HG02852 (cell line): ENCODE measurements at regions not wholly inside any gene's neighbourhood (a gene's known extent, or its start where the extent isn't known, plus 50 kb on each side); places are given as distances from the start of the nearest gene placed in this dataset.
A peak's percentile ranks its signal among the peaks of the same experiment; 100 is the strongest.
"Not testable (repeated sequence)": the region's sequence is repeated elsewhere in the genome, so short reads cannot be mapped to it uniquely, and the experiment has no call there.

Source experiments
- ATAC-seq: cut with Tn5 transposase; IDR thresholded peaks from one replicate; pipeline ENCODE4 v1.9.1; 2021; ENCODE audit warnings: mild to moderate bottlenecking, moderate library complexity; ENCODE audit not compliant: unreplicated experiment

DNA sequence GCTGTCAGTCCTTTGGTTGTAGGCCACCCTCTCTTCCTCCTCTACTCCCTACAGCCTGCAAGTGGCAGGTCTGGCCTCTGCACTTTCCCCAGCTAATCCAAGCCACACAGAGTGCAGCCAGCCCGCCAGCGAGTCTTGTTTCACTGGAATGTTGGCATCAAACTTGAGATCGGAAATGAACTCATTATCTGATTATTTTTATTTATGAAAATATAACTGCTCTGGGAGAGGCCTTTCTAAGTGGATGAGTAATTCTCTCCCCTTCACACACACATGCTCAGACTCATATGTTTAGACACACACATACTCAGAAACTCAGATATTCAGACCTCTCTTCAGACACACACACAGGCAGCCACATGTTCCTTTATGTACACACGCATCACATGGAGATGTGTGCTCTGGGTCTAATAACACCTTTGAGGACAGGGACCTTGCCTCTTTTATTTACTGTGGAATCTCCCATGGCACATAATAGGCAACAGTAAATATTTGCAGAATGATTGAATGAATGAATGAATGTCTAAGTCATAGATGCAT, 151.3 kb downstream of the ZFP36L2 start:
- no peak for ATAC-seq

GRCh38 chr2:43074592-43075053, 151.8 kb downstream of the ZFP36L2 start:
- no peak for ATAC-seq

DNA sequence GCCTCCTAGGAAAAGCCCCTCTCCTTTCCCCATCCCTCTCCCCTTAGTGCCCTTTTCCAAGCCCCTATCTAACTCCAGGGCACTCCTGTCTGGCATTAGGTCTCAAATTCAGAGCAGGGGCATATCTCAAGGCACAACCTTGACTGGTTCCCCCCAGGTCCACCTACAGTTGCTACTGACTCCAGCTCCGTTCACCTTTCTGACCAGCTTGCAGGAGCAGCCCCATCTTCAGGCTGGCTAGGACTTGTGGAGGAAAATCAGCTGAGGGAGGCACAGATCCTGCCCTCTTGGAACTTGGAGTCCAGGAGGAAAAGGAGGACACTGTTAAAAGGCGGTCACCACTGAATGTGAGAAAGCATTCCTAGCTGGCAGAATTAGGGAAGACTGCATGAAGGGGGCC, 152.4 kb downstream of the ZFP36L2 start:
- no peak for ATAC-seq

GRCh38 chr2:43073401-43073825, 153.0 kb downstream of the ZFP36L2 start:
- no peak for ATAC-seq

DNA sequence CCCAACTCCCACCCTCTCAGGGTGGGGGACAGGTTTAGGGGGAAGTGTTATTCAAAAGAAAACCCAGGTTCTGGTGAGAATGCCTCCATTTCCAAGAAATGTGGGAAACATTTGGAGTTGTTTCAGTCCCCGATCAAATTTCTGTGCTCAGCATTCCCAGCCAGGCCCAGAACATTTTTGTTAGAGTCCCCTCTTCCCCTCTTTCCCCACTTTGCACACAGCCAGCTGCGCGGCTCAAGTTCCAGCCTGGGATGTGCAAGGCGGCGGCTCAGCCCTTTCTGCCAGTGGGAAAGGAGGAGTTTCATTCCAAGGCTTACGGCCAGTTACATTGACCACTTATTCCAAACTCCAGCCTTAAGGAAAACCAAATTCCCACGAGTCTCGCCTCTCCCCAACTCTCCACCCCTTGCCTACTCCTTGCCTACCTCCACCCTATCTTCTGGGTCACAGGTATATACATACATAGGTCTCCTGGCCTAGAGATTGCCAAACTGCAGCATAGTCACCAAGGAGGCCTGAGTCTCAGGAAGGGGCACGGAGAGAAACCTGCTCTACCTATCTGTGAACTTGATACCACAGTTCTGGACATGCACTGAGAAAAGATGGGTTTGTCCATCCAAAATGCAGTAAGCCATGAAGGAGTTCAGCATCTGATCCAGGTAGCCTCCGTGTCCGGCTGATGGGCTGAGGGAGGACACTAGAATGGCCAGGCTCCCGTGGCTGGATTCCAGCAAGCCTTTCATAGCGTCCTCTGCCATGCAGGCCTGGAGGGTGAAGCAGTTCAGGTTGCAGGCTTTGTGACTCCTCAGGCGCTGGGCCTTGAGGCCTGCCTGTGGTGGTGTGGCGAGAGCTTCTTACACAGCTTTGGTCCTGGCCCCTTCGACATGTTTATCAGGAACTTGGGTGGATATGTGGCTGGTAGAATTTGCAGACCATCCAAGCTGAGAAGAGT, 154.5 kb downstream of the ZFP36L2 start:
- ATAC-seq: no peak

GRCh38 chr2:43070676-43071502, 155.5 kb downstream of the ZFP36L2 start:
- ATAC-seq: no peak

DNA sequence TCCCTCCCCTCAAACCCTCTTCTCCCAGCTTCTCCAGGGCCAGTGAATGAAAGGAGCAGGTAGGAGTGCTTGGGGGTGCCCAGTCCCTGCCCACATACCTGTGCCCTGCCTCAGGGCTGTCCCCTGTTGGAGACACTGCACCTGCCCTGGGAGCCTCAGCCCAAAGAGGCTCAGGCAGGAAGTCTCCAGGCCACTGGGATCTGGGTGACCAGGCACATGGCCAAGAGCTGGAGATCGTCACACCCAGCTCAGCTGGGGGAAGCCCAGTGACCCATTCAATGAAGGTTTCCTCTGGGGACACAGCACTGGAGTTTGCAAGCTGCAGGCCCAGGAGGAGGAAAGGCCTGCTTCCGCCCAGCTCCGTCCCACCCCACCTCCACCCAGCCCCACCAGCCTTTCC, 156.4 kb downstream of the ZFP36L2 start:
- no peak for ATAC-seq

GRCh38 chr2:43068631-43069517, 157.5 kb downstream of the ZFP36L2 start:
- no peak for ATAC-seq

- ATAC-seq: no peak
These were observed 158.3 kb downstream of the ZFP36L2 start for GRCh38 chr2:43068041-43068533.

- no peak for ATAC-seq
These were observed 159.0 kb downstream of the ZFP36L2 start for GRCh38 chr2:43067254-43068040.

- ATAC-seq: not testable (repeated sequence)
These were observed 159.7 kb downstream of the ZFP36L2 start for GRCh38 chr2:43066541-43067253.

DNA sequence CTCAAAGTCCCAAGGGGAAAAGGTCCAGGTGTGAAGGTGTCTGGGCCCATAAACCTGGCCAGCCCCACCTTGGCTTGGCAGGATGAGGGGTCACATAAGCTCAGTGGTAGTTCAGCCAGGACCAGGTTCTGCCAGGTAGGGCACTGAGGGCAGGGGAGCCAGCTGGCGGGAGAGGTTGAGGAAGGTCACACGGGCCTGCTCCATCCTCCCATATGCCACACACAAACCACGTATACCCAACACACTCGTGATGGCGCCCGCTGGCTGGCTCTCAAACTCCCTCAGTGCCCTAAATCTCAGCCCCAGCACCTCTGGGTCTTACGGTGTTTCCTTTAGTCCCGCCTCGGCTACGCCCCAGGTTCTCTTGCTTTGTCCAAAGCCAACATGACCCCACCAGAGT, 160.5 kb downstream of the ZFP36L2 start:
- no peak for ATAC-seq

GRCh38 chr2:43065036-43065435, 161.4 kb downstream of the ZFP36L2 start:
- ATAC-seq: no peak

GRCh38 chr2:43063096-43063495, 163.3 kb downstream of the ZFP36L2 start:
- not testable (repeated sequence) for ATAC-seq

GRCh38 chr2:43062058-43062457, 164.3 kb downstream of the ZFP36L2 start:
- no peak for ATAC-seq

GRCh38 chr2:43060390-43061016, 165.9 kb downstream of the ZFP36L2 start:
- no peak for ATAC-seq

GRCh38 chr2:43059183-43059897, 167.1 kb downstream of the ZFP36L2 start:
- ATAC-seq: peak; percentile 68

- ATAC-seq: no peak
These were observed 167.7 kb downstream of the ZFP36L2 start for GRCh38 chr2:43058726-43059110.
